ENCODE measurements at regions not wholly inside any gene's neighbourhood (a gene's known extent, or its start where the extent isn't known, plus 50 kb on each side); places are given as distances from the start of the nearest gene placed in this dataset.

GRCh38 chr13:54593504-54593903 lies 1564.9 kb downstream of the OLFM4 start:
- TF ChIP-seq CTCF (conservative IDR thresholded peaks at IDR 0.05; ENCODE audit: low read depth, low read length) (no peak), EZH2 (IDR thresholded peaks at IDR 0.05; ENCODE audit: low read length, unreplicated experiment) (no peak), EZH2phosphoT487 (IDR thresholded peaks at IDR 0.05; ENCODE audit: borderline replicate concordance, low read length) (no peak)

All from PC-3 (cell line).